HCT116 (cell line): ENCODE measurements at regions not wholly inside any gene's neighbourhood (a gene's known extent, or its start where the extent isn't known, plus 50 kb on each side); places are given as distances from the start of the nearest gene placed in this dataset.

Source experiments
- ATAC-seq: fragments of 200-7000 bp; cut with Tn5 transposase; 2 replicates; pipeline ENCODE4 v1.9.1; 2020; ENCODE audit warnings: mild to moderate bottlenecking, moderate library complexity
- BruUV-seq: library from RNA; stranded (reverse); fragments of 400-500 nt; replicated peaks from 2 replicates; lab custom pipeline; 2021; lab: Mats Ljungman, UMichigan
- CTCF ChIA-PET: fragments of 300-600 bp; sonication (Branson Sonifier 250); formaldehyde crosslinking; loops from one replicate; lab custom pipeline; 2021; ENCODE audit warnings: antibody characterized with exemption; lab: Charles Lee
- POLR2A ChIA-PET: fragments of 300-600, 350-600 bp; sonication (Branson Sonifier 250); formaldehyde crosslinking; loops from one replicate; lab custom pipeline; 2021; ENCODE audit warnings: antibody characterized with exemption; lab: Charles Lee
- RAD21 ChIA-PET, 2 experiments: fragments of 300-600 bp; sonication (Branson Sonifier 250); formaldehyde crosslinking; loops; one replicate each; lab custom pipeline; 2023; ENCODE audit warnings: low total read pairs in 2 of 2; ENCODE audit not compliant: uncharacterized antibody in 2 of 2, unreplicated experiment in 2 of 2, low non-redundant PET in 1 of 2; lab: Charles Lee
- DNase-seq: peaks from one replicate; pipeline ENCODE4 v3.0.0-alpha.2; 2010; ENCODE audit warnings: low read depth, low spot score
- H2AFZ ChIP-seq: fragments of 200-600 bp; shearing (Covaris generic), sonication (generic); 2 replicates; pipeline ENCODE4 v1.6.1; 2017; ENCODE audit warnings: low read depth, mixed run types, mixed read lengths, antibody characterized with exemption, low read length; ENCODE audit not compliant: poor library complexity, severe bottlenecking
- H3K27ac ChIP-seq: 2 replicates; pipeline ENCODE4 v1.5.1; 2012; ENCODE audit warnings: low read depth, low read length
- H3K27me3 ChIP-seq: fragments of 200-600 bp; sonication (generic); 2 replicates; pipeline ENCODE4 v1.6.1; 2016; ENCODE audit warnings: mixed run types, low read length, mixed read lengths; ENCODE audit not compliant: insufficient read depth
- H3K36me3 ChIP-seq, 2 experiments: fragments of 200-500 bp in 1 of 2; fragments of 200-600 bp in 1 of 2; sonication (Bioruptor generic) in 1 of 2; sonication (generic) in 1 of 2; 2 replicates each; pipeline versions ENCODE4 v1.5.1 to v1.6.1; 2014 to 2016; ENCODE audit warnings: low read length in 2 of 2, inconsistent platforms in 1 of 2, mixed read lengths in 1 of 2, mixed run types in 1 of 2; ENCODE audit not compliant: insufficient read depth in 2 of 2, control insufficient read depth in 1 of 2
- H3K4me1 ChIP-seq, 2 experiments: fragments of 200-600 bp in 1 of 2; sonication (generic) in 1 of 2; 2 replicates each; pipeline versions ENCODE4 v1.5.1 to v1.6.1; 2012 to 2017; ENCODE audit warnings: low read length in 2 of 2, inconsistent platforms in 1 of 2, mild to moderate bottlenecking in 1 of 2, mixed read lengths in 1 of 2, mixed run types in 1 of 2, moderate library complexity in 1 of 2; ENCODE audit not compliant: insufficient read depth in 2 of 2, control insufficient read depth in 1 of 2
- H3K4me2 ChIP-seq: fragments of 200-600 bp; sonication (generic); 2 replicates; pipeline ENCODE4 v1.6.1; 2017; ENCODE audit warnings: mixed run types, low read length, mixed read lengths
- H3K4me3 ChIP-seq, 2 experiments: fragments of 200-600 bp in 1 of 2; sonication (generic) in 1 of 2; replicated peaks in 1 of 2; 2 replicates each; pipeline ENCODE4 v1.5.1; 2011 to 2016; ENCODE audit warnings: low read length in 2 of 2, control low read depth in 1 of 2, low read depth in 1 of 2, mild to moderate bottlenecking in 1 of 2, mixed read lengths in 1 of 2, mixed run types in 1 of 2
- H3K79me2 ChIP-seq: fragments of 200-600 bp; sonication (generic); 2 replicates; pipeline ENCODE4 v1.6.1; 2017; ENCODE audit warnings: mild to moderate bottlenecking, mixed run types, low read length, moderate library complexity, mixed read lengths; ENCODE audit not compliant: insufficient read depth
- H3K9ac ChIP-seq: fragments of 200-600 bp; sonication (generic); 2 replicates; pipeline ENCODE4 v1.6.1; 2016; ENCODE audit warnings: low read length, mixed read lengths
- H3K9me2 ChIP-seq: fragments of 200-600 bp; sonication (generic), shearing (Covaris generic); 2 replicates; pipeline ENCODE4 v1.6.1; 2017; ENCODE audit warnings: mixed run types, mild to moderate bottlenecking, moderate library complexity; ENCODE audit not compliant: insufficient read depth
- H3K9me3 ChIP-seq, 2 experiments: fragments of 200-500 bp in 1 of 2; fragments of 200-600 bp in 1 of 2; sonication (Bioruptor generic) in 1 of 2; sonication (generic) in 1 of 2; 2 replicates each; pipeline ENCODE4 v1.6.1; 2014 to 2017; ENCODE audit warnings: low read length in 2 of 2, mixed read lengths in 2 of 2, inconsistent platforms in 1 of 2, low read depth in 1 of 2, mild to moderate bottlenecking in 1 of 2, mixed run types in 1 of 2, moderate library complexity in 1 of 2; ENCODE audit not compliant: control insufficient read depth in 1 of 2, insufficient read depth in 1 of 2
- H4K20me1 ChIP-seq: fragments of 200-600 bp; sonication (generic), shearing (Covaris generic); 2 replicates; pipeline ENCODE4 v1.6.1; 2017; ENCODE audit warnings: mixed run types, mild to moderate bottlenecking, moderate library complexity; ENCODE audit not compliant: insufficient read depth
- CEBPB ChIP-seq: IDR thresholded peaks from 2 replicates; pipeline ENCODE4 v1.6.1; 2012; ENCODE audit warnings: low read depth
- ELF1 ChIP-seq: IDR thresholded peaks from 2 replicates; pipeline ENCODE4 v1.6.1; 2012; ENCODE audit warnings: low read depth, borderline replicate concordance
- EZH2 ChIP-seq: fragments of 200-600 bp; sonication (generic); IDR thresholded peaks from 2 replicates; pipeline ENCODE4 v1.6.1; 2017; ENCODE audit warnings: antibody characterized with exemption, mixed run types
- POLR2A ChIP-seq: IDR thresholded peaks from 2 replicates; pipeline ENCODE4 v1.7.0; 2011; ENCODE audit warnings: borderline replicate concordance; ENCODE audit not compliant: insufficient read depth, insufficient read length; ENCODE audit errors: extremely low read depth
- POLR2AphosphoS5 ChIP-seq: IDR thresholded peaks from 2 replicates; pipeline ENCODE4 v1.6.1; 2011; ENCODE audit warnings: mild to moderate bottlenecking, low read depth, low read length, moderate library complexity
- SP1 ChIP-seq: IDR thresholded peaks from 2 replicates; pipeline ENCODE4 v1.6.1; 2012; ENCODE audit warnings: low read depth
- SRF ChIP-seq: IDR thresholded peaks from 2 replicates; pipeline ENCODE4 v1.6.1; 2012; ENCODE audit warnings: low read depth
- YY1 ChIP-seq: IDR thresholded peaks from 2 replicates; pipeline ENCODE4 v1.6.1; 2011; ENCODE audit warnings: low read length, low read depth, moderate library complexity, mild to moderate bottlenecking; ENCODE audit not compliant: insufficient replicate concordance; ENCODE audit errors: extremely low read depth
- ZFX ChIP-seq: fragments of 450-650 bp; IDR thresholded peaks from 2 replicates; pipeline ENCODE4 v1.6.1; 2017
- intact Hi-C: fragments of 100-400 bp; cut with micrococcal nuclease; formaldehyde crosslinking; loops from 2 replicates; pipeline ENCODE4 v1.10.0; 2022
- TF ChIP-seq, protein P1 (sequence below), 3 experiments: fragments of 200-600 bp in 1 of 3; sonication (generic) in 1 of 3; IDR thresholded peaks in 2 of 3; conservative IDR thresholded peaks in 1 of 3; 2 replicates each; pipeline ENCODE4 v1.5.1; 2012 to 2017; ENCODE audit warnings: low read depth in 2 of 3, low read length in 2 of 3, antibody characterized with exemption in 1 of 3, borderline replicate concordance in 1 of 3, control low read depth in 1 of 3, mild to moderate bottlenecking in 1 of 3, mixed read lengths in 1 of 3, mixed run types in 1 of 3, moderate library complexity in 1 of 3; ENCODE audit not compliant: insufficient read depth in 1 of 3
- TF ChIP-seq, protein P2 (sequence below): IDR thresholded peaks from 2 replicates; pipeline ENCODE4 v1.6.1; 2012
- TF ChIP-seq, protein P3 (sequence below): IDR thresholded peaks from 2 replicates; pipeline ENCODE4 v1.6.1; 2011; ENCODE audit warnings: mild to moderate bottlenecking, low read length, moderate library complexity; ENCODE audit not compliant: insufficient replicate concordance; ENCODE audit errors: extremely low read depth
- TF ChIP-seq, protein P4 (sequence below): IDR thresholded peaks from 2 replicates; pipeline ENCODE4 v1.6.1; 2012
- TF ChIP-seq, protein P5 (sequence below): IDR thresholded peaks from 2 replicates; pipeline ENCODE4 v1.6.1; 2012; ENCODE audit warnings: low read depth

DNA sequence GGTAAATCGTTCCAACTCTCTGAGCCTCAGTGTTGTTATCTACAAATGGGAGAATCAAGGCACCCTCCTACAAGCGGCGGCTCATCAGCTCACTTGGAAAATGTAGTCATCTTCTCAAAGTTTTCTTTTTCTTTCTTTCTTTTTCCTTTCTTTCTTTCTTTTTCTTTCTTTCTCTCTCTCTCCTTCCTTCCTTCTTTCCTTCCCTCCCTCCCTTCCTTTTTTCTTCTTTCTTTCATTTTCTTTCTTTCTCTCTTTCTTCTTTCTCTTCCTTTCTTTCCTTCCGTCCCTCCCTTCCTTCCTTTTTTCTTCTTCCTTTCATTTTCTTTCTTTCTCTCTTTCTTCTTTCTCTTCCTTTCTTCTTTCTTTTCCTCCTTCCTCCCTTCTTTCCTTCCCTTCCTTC, 55.0 kb upstream of the TGM3 start:
- Histone ChIP-seq H3K79me2 (no peaks in the 10 kb centered on the region), H3K9ac (no peak overlapping the region), H3K4me1 (peaks cover under 1 to 2% of the 10 kb centered on the region in 2 experiments; a peak in 2 of 4 replicates), H2AFZ (no peak overlapping the region), H3K9me3 (no peaks in the 10 kb centered on the region), H4K20me1 (no peaks in the 10 kb centered on the region), H3K4me2 (no peak overlapping the region), H3K4me3 (no peak overlapping the region), H3K27me3 (0 out of 2 replicates have a peak, but pooled peaks cover 6% of the 10 kb centered on the region), H3K9me2 (no peaks in the 10 kb centered on the region), H3K36me3 (no peaks in the 10 kb centered on the region), H3K27ac (no peak overlapping the region)
- BruUV-seq = no TSS peak
- TF ChIP-seq ELF1 (no peak), SRF (no peak), POLR2AphosphoS5 (no peak), EZH2 (no peak), YY1 (no peak), CEBPB (no peak), ZFX (no peak), SP1 (no peak), POLR2A (no peak)
- TF ChIP-seq, protein P1, sequence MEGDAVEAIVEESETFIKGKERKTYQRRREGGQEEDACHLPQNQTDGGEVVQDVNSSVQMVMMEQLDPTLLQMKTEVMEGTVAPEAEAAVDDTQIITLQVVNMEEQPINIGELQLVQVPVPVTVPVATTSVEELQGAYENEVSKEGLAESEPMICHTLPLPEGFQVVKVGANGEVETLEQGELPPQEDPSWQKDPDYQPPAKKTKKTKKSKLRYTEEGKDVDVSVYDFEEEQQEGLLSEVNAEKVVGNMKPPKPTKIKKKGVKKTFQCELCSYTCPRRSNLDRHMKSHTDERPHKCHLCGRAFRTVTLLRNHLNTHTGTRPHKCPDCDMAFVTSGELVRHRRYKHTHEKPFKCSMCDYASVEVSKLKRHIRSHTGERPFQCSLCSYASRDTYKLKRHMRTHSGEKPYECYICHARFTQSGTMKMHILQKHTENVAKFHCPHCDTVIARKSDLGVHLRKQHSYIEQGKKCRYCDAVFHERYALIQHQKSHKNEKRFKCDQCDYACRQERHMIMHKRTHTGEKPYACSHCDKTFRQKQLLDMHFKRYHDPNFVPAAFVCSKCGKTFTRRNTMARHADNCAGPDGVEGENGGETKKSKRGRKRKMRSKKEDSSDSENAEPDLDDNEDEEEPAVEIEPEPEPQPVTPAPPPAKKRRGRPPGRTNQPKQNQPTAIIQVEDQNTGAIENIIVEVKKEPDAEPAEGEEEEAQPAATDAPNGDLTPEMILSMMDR (IDR thresholded peaks at IDR 0.05 in 2 of 3, conservative IDR thresholded peaks at IDR 0.05 in 1 of 3; ENCODE audit: borderline replicate concordance in 1 of 3, insufficient read depth in 1 of 3, low read depth in 2 of 3, low read length in 2 of 3) = no peak
- TF ChIP-seq, protein P2, sequence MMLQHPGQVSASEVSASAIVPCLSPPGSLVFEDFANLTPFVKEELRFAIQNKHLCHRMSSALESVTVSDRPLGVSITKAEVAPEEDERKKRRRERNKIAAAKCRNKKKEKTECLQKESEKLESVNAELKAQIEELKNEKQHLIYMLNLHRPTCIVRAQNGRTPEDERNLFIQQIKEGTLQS = no peak
- TF ChIP-seq, protein P3, sequence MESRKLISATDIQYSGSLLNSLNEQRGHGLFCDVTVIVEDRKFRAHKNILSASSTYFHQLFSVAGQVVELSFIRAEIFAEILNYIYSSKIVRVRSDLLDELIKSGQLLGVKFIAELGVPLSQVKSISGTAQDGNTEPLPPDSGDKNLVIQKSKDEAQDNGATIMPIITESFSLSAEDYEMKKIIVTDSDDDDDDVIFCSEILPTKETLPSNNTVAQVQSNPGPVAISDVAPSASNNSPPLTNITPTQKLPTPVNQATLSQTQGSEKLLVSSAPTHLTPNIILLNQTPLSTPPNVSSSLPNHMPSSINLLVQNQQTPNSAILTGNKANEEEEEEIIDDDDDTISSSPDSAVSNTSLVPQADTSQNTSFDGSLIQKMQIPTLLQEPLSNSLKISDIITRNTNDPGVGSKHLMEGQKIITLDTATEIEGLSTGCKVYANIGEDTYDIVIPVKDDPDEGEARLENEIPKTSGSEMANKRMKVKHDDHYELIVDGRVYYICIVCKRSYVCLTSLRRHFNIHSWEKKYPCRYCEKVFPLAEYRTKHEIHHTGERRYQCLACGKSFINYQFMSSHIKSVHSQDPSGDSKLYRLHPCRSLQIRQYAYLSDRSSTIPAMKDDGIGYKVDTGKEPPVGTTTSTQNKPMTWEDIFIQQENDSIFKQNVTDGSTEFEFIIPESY = no peak
- TF ChIP-seq, protein P4, sequence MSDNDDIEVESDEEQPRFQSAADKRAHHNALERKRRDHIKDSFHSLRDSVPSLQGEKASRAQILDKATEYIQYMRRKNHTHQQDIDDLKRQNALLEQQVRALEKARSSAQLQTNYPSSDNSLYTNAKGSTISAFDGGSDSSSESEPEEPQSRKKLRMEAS = no peak
- TF ChIP-seq, protein P5, sequence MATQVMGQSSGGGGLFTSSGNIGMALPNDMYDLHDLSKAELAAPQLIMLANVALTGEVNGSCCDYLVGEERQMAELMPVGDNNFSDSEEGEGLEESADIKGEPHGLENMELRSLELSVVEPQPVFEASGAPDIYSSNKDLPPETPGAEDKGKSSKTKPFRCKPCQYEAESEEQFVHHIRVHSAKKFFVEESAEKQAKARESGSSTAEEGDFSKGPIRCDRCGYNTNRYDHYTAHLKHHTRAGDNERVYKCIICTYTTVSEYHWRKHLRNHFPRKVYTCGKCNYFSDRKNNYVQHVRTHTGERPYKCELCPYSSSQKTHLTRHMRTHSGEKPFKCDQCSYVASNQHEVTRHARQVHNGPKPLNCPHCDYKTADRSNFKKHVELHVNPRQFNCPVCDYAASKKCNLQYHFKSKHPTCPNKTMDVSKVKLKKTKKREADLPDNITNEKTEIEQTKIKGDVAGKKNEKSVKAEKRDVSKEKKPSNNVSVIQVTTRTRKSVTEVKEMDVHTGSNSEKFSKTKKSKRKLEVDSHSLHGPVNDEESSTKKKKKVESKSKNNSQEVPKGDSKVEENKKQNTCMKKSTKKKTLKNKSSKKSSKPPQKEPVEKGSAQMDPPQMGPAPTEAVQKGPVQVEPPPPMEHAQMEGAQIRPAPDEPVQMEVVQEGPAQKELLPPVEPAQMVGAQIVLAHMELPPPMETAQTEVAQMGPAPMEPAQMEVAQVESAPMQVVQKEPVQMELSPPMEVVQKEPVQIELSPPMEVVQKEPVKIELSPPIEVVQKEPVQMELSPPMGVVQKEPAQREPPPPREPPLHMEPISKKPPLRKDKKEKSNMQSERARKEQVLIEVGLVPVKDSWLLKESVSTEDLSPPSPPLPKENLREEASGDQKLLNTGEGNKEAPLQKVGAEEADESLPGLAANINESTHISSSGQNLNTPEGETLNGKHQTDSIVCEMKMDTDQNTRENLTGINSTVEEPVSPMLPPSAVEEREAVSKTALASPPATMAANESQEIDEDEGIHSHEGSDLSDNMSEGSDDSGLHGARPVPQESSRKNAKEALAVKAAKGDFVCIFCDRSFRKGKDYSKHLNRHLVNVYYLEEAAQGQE = no peak
- ChIA-PET RAD21 (no interaction called here), POLR2A (no interaction called here), CTCF (no interaction called here)
- ATAC-seq (no peak), DNase-seq (no peak)
- intact Hi-C loops = no loop called here
